Endothelial cell (in vitro differentiated cells): ENCODE measurements at regions not wholly inside any gene's neighbourhood (a gene's known extent, or its start where the extent isn't known, plus 50 kb on each side); places are given as distances from the start of the nearest gene placed in this dataset.
"Not testable (repeated sequence)": the region's sequence is repeated elsewhere in the genome, so short reads cannot be mapped to it uniquely, and the experiment has no call there.

Experiments used
- DNase-seq: peaks from one replicate; pipeline ENCODE4 v3.0.0; 2021; ENCODE audit warnings: low spot score
- H3K27ac Mint-ChIP-seq: one replicate; pipeline ENCODE4 v1.8.0; 2021; ENCODE audit warnings: mixed read lengths, inconsistent platforms; ENCODE audit not compliant: unreplicated experiment
- H3K27me3 Mint-ChIP-seq: one replicate; pipeline ENCODE4 v1.8.0; 2021; ENCODE audit warnings: mild to moderate bottlenecking, moderate library complexity, mixed read lengths, inconsistent platforms; ENCODE audit not compliant: unreplicated experiment
- H3K36me3 Mint-ChIP-seq: one replicate; pipeline ENCODE4 v1.8.0; 2021; ENCODE audit warnings: mild to moderate bottlenecking, low read depth, mixed read lengths, inconsistent platforms; ENCODE audit not compliant: unreplicated experiment
- H3K4me1 Mint-ChIP-seq: one replicate; pipeline ENCODE4 v1.8.0; 2021; ENCODE audit warnings: mild to moderate bottlenecking, mixed read lengths, inconsistent platforms; ENCODE audit not compliant: unreplicated experiment
- H3K4me3 Mint-ChIP-seq: one replicate; pipeline ENCODE4 v1.8.0; 2021; ENCODE audit warnings: mild to moderate bottlenecking, mixed read lengths, inconsistent platforms; ENCODE audit not compliant: unreplicated experiment
- H3K9me3 Mint-ChIP-seq: one replicate; pipeline ENCODE4 v1.8.0; 2021; ENCODE audit warnings: mixed read lengths, inconsistent platforms; ENCODE audit not compliant: unreplicated experiment
- CTCF ChIP-seq: fragments of 200-600 bp; sonication (generic); IDR thresholded peaks from one replicate; pipeline ENCODE4 v1.5.0; 2021; ENCODE audit warnings: antibody characterized with exemption; ENCODE audit not compliant: unreplicated experiment

GRCh38 chr6:68197356-68197755, 437.7 kb upstream of the ADGRB3 start:
- Mint-ChIP-seq H3K27ac (no peak overlapping the region), H3K9me3 (no peaks in the 10 kb centered on the region), H3K4me3 (no peak overlapping the region), H3K27me3 (no peaks in the 10 kb centered on the region), H3K36me3 (no peaks in the 10 kb centered on the region), H3K4me1 (no peaks in the 10 kb centered on the region)
- no peak for TF ChIP-seq CTCF
- no peak for DNase-seq

- Mint-ChIP-seq H3K4me3 (no peak overlapping the region), H3K27me3 (no peaks in the 10 kb centered on the region), H3K27ac (no peak overlapping the region), H3K4me1 (no peaks in the 10 kb centered on the region), H3K36me3 (no peaks in the 10 kb centered on the region), H3K9me3 (no peaks in the 10 kb centered on the region)
- no peak for DNase-seq
- TF ChIP-seq CTCF = no peak
Measured at GRCh38 chr6:68196645-68197044, 438.4 kb upstream of the ADGRB3 start.

- H3K4me1 Mint-ChIP-seq, H3K4me3 Mint-ChIP-seq, H3K27me3 Mint-ChIP-seq, H3K27ac Mint-ChIP-seq, H3K36me3 Mint-ChIP-seq, DNase-seq, H3K9me3 Mint-ChIP-seq: not testable (repeated sequence)
Measured at GRCh38 chr6:68195753-68196152, 439.3 kb upstream of the ADGRB3 start.

GRCh38 chr6:68194846-68195478, 440.1 kb upstream of the ADGRB3 start:
- Mint-ChIP-seq H3K27ac (no peak overlapping the region), H3K4me1 (no peaks in the 10 kb centered on the region), H3K4me3 (no peak overlapping the region), H3K36me3 (no peaks in the 10 kb centered on the region), H3K27me3 (no peaks in the 10 kb centered on the region), H3K9me3 (no peaks in the 10 kb centered on the region)
- no peak for DNase-seq
- no peak for TF ChIP-seq CTCF

GRCh38 chr6:68192988-68193387, 442.1 kb upstream of the ADGRB3 start:
- no peaks in the 10 kb centered on the region for H3K4me1 Mint-ChIP-seq
- no peaks in the 10 kb centered on the region for H3K9me3 Mint-ChIP-seq
- no peak for DNase-seq
- TF ChIP-seq CTCF = no peak
- H3K27ac Mint-ChIP-seq = no peak overlapping the region
- H3K27me3 Mint-ChIP-seq = no peaks in the 10 kb centered on the region
- H3K4me3 Mint-ChIP-seq = no peak overlapping the region
- no peaks in the 10 kb centered on the region for H3K36me3 Mint-ChIP-seq
